ENCODE measurements at regions not wholly inside any gene's neighbourhood (a gene's known extent, or its start where the extent isn't known, plus 50 kb on each side); places are given as distances from the start of the nearest gene placed in this dataset.
A peak's percentile ranks its signal among the peaks of the same experiment; 100 is the strongest.
"Not testable (repeated sequence)": the region's sequence is repeated elsewhere in the genome, so short reads cannot be mapped to it uniquely, and the experiment has no call there.

DNA sequence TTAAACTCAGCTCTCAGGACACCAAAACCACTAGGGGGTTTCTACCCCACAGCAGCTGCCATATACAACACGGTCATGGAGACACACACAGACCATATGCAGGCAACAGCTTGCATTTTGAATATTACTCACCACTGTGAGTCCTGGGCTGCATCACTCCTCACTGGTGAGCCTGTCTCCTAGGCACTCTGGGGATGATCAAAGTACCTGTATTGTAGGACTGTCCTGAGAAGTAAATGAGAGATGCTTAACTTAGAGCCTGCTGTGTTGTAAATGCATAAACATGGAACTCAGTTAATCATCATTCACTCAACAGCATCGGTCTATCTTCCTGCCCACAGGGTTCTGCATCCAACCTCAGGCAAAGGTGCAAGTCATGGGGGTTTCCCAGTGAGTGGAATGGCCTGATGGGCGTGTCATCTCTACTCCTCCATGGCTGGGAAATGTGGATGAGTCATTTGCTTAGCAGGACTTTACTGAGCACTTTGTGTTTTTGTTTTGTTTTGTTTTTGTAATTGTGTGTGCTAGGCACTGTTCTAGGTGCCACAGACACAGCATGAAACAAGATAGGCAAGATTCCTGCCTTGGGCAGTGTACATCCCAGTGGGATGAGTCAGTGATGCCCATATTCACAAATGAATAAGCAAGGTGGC is 1141.2 kb upstream of the TMEM132C start:
- DNase-seq (ENCODE audit: low read depth in 2 of 2) = no peak

DNA sequence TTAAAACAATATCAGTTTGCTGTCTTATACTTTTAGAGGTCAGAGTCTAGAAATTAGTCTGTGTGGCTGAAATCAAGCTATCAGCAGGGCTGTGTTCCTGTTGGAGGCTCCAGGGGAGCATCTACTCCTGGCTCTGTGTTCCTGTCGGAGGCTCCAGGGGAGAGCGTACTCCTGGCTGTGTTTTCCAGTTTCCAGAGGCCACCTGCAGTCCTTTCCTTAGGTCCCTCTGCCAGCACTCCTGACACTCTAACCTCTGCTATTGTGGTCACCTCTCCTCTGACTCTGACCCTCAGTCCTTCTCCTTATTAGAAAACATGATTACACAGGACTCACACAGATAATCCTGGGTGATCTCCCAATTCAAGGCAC is 1140.7 kb upstream of the TMEM132C start:
- DNase-seq (ENCODE audit: low read depth in 2 of 2) = no peak

DNA sequence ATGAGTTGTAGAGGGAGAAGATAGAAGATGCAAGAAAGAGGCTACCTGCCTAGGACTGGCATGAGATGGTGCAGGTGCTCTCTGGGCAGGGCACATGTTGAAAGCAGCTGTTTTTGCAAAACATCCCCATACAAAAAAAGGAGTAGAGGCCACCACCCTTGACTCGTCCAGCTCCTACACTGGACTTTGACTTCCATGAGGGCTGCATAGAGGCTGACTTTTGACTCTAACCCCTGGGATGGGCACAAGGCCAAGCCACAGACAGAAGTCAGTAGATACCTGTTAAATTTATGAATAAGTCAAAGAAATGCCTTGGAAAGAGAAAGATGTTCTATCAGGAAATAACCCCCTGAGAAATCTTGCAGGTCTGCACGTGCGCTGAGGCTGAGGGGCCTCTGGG is 1139.1 kb upstream of the TMEM132C start:
- no peak for DNase-seq (ENCODE audit: low read depth in 2 of 2)

DNA sequence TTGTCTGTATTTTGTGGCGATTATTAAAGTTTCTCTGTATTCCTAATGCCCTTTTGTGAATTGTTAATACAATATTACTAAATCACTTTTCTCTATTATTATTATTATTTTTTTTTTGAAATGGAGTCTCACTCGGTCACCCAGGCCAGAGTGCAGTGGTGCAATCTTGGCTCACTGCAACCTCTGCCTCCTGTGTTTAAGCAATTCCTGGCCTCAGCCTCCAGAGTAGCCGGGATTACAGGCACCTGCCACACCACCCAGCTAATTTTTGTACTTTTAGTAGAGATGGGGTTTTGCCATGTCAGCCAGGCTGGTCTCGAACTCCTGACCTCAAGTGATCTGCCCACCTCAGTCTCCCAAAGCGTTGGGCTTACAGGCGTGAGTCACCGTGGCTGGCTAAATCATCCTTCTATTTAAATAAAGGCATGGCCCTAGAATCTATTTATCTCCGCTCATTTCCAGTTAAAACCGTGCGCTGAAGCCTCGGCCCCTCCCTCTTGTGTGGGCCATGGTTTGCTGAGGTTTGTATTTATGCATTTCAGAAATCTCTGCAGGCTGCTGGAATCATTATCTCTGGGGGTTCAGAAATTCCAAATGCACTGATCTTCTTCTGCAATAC is 1136.4 kb upstream of the TMEM132C start:
- no peak for DNase-seq (ENCODE audit: low read depth in 2 of 2)

GRCh38 chr12:127133675-127134335 is 1133.2 kb upstream of the TMEM132C start:
- no peak for DNase-seq (ENCODE audit: low read depth in 2 of 2)

GRCh38 chr12:127140864-127141484 is 1126.0 kb upstream of the TMEM132C start:
- DNase-seq (ENCODE audit: low read depth in 2 of 2) = not testable (repeated sequence)

GRCh38 chr12:127143020-127143419 is 1124.0 kb upstream of the TMEM132C start:
- no peak for DNase-seq (ENCODE audit: low read depth in 2 of 2)

DNA sequence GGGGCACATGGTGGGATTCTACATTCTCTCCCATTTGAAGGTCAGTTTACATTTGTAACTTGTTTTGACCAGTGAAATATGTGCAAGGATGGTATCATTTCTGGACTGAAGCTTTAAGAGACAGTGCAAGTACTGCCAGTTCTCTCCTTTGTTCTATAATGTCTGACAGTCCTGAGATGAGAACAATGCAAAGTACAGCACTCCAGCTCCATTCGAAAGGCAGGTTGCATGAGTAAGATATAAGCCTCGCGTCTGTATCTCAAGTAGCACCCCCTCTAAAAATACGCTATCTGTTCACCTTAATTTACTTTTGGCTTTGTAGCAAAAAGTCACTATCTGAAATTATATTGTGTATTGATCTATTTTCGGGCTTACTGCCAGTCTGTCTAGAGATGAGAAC is 1122.2 kb upstream of the TMEM132C start:
- DNase-seq (ENCODE audit: low read depth in 2 of 2) = no peak

- no peak for DNase-seq (ENCODE audit: low read depth in 2 of 2)
Observed at GRCh38 chr12:127145241-127145928, 1121.6 kb upstream of the TMEM132C start.

GRCh38 chr12:127145929-127146789 is 1120.8 kb upstream of the TMEM132C start:
- DNase-seq (ENCODE audit: low read depth in 2 of 2) = peak; percentile 51

DNA sequence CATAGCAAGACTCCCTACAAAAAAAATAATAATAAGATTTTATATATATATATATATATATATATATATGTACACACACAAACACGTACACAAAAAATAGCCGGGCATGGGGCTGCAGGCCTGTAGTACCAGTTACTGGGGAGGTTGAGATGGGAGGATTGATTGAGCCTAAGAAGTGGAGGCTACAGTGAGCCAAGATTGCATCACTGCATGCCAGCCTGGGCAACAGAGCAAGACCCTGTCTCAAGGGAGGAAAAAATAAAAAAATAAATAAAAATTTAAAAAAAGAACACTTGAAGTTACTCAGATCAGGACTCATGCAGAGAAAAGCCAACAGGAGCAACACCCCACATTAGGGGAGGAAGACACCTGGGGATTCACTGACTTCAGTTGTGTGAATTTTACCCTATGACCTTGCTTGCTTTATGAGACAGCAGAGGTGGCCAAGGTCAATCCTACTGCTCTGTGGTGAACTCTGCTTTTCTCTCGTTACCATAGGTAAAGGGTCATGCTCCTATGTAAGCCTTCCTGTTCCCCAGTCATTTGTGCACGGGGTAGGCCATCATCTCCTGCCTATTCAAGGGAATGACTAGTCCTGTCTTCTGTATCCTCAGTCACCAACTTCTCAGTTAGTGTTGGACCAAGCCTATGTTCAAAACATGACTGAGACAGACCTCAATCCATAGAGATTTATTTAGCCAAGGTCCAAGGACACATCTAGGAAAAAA is 1119.8 kb upstream of the TMEM132C start:
- no peak for DNase-seq (ENCODE audit: low read depth in 2 of 2)

- DNase-seq (ENCODE audit: low read depth in 2 of 2) = no peak
Observed at GRCh38 chr12:127147724-127148123, 1119.2 kb upstream of the TMEM132C start.

GRCh38 chr12:127148318-127148717 is 1118.7 kb upstream of the TMEM132C start:
- DNase-seq (ENCODE audit: low read depth in 2 of 2) = no peak

- DNase-seq (ENCODE audit: low read depth in 2 of 2) = peak; percentile 87 to 89
Observed at GRCh38 chr12:127149226-127149964, 1117.6 kb upstream of the TMEM132C start.

GRCh38 chr12:127150028-127150427 is 1116.9 kb upstream of the TMEM132C start:
- no peak for DNase-seq (ENCODE audit: low read depth in 2 of 2)

DNA sequence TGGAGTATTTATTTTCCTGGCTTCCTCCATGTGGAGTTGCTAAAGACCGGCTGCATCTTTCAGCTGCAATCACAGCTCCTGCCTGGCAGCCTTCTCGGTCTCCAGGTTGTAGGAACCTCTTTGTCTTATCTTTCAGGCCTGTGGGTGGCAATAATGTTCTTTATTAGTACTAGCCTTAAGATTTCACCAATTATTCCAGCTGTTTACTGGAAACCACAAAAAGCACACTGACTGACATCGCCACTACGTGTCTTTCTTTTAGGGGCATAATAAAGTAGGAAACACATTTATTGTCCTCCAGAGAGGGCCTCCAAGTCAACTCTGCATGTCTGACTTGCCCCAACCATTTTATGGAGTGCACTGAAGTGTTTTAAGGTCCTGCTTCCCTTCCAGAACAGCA is 1116.5 kb upstream of the TMEM132C start:
- DNase-seq (ENCODE audit: low read depth in 2 of 2) = no peak

- DNase-seq (ENCODE audit: low read depth in 2 of 2) = no peak
Observed at GRCh38 chr12:127150956-127151355, 1116.0 kb upstream of the TMEM132C start.

- no peak for DNase-seq (ENCODE audit: low read depth in 2 of 2)
Observed at GRCh38 chr12:127153996-127154395, 1113.0 kb upstream of the TMEM132C start.

DNA sequence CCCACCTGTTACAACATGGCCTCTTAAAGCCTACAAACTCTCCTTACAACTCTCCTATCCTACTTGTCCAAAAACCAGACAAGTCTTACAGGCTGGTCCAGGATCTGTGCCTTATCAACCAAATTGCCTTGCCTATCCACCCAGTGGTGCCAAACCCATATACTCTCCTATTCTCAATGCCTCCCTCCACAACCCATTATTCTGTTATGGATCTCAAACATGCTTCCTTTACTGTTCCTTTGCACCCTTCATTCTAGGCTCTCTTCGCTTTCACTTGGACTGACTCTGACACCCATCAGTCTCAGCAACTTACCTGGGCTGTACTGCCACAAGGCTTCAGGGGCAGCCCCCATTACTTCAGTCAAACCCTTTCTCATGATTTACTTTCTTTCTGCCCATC is 1112.1 kb upstream of the TMEM132C start:
- DNase-seq (ENCODE audit: low read depth in 2 of 2) = not testable (repeated sequence)
